NOMO-1 (cell line): ENCODE measurements at regions not wholly inside any gene's neighbourhood (a gene's known extent, or its start where the extent isn't known, plus 50 kb on each side); places are given as distances from the start of the nearest gene placed in this dataset.

ENCODE experiments used
- DNase-seq, 2 experiments: peaks; one replicate each; lab custom pipeline; 2025; ENCODE audit not compliant: unreplicated experiment in 2 of 2; lab: John Stamatoyannopoulos, UW

- no peak for DNase-seq
Observed at GRCh38 chr15:62809968-62810260, 232.6 kb upstream of the TPM1 start.

DNA sequence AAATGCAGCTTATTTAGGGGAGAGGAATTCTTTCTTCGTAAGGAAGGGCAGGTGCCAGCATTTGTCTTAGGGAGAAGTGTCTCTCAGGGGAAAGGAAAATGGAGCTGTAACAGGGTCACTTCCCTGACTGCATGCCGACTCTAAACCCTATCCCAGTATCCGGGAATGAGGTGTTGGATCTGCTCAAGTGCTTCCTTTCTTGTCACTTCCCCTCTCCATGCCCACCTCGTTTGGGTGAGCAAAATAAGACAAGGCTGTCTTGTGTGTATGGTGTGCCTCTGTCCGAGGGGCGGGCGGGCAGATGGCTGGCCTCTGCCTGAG is 230.1 kb upstream of the TPM1 start:
- no peak for DNase-seq

GRCh38 chr15:62816342-62817069 is 226.0 kb upstream of the TPM1 start:
- no peak for DNase-seq

DNA sequence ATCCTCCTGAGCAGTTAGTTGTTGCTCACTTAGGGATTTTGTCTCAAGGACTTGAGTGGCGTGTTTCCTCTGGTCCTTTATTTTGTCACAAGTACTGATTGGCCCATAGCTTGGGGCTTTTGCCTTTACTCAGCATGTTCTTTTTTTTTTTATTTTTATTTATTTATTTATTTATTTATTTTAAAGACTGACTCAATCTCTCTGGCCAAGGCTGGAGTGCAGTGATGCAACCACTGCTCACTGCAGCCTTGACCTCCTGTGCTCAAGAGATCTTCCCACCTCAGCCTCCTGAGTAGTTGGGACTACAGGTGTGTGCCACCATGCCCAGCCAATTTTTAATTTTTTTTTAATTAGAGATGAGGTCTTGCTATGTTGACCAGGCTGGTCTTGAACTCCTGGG is 223.9 kb upstream of the TPM1 start:
- DNase-seq = no peak

DNA sequence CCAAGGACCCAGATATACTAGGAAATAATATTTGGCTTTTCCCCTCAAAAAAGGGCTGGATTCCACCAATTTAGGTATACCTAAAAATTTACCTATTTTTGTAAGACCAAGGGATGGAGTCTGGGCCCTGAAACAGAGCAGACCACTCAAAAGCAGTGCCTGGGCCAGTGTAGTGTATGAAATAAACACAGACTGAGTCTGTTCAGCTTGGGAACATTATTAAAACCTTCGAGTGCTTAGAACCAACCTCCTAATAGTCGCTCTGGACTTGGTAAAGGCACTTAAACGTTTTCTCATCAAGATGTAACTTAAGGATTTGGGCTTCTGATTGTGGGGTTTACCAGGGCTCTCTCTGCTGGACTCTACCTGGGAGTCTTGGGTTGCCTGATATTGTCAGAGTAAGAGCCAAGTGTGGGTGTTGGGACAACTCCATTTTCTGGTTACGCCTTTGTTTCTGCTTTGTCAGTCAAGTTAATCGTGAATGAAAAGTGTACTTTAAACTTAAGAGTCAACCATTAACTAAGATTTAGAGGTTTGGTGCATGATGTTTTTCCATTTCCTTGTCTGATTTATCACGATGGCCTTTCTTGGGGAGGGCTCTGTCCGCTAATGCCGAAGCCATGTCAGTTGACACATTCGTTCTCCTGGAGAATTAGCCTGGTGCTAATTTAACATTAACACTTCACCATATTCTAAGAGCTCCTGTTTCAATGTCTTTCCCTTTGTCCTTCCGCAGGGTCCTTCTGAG is 221.0 kb upstream of the TPM1 start:
- no peak for DNase-seq

DNA sequence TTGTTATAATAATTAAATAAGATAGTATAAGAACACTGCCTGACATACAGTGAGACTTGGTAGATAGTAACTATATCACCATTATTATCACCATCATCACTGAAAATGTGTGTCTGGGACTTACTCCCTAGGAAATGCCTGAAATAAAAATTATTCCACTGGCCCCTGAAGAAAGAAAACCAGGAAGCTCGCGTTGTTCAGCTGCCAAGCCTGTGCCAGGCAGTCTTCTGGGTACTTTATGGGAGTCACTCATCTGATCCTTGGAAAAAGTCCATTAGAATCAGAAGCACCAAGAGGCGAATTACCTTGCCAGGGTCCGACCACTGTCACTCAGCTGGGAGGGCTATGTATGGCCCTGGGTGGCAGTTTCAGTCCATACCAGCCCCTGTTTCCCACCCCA is 220.3 kb upstream of the TPM1 start:
- no peak for DNase-seq

GRCh38 chr15:62823561-62823960 is 219.0 kb upstream of the TPM1 start:
- no peak for DNase-seq

DNA sequence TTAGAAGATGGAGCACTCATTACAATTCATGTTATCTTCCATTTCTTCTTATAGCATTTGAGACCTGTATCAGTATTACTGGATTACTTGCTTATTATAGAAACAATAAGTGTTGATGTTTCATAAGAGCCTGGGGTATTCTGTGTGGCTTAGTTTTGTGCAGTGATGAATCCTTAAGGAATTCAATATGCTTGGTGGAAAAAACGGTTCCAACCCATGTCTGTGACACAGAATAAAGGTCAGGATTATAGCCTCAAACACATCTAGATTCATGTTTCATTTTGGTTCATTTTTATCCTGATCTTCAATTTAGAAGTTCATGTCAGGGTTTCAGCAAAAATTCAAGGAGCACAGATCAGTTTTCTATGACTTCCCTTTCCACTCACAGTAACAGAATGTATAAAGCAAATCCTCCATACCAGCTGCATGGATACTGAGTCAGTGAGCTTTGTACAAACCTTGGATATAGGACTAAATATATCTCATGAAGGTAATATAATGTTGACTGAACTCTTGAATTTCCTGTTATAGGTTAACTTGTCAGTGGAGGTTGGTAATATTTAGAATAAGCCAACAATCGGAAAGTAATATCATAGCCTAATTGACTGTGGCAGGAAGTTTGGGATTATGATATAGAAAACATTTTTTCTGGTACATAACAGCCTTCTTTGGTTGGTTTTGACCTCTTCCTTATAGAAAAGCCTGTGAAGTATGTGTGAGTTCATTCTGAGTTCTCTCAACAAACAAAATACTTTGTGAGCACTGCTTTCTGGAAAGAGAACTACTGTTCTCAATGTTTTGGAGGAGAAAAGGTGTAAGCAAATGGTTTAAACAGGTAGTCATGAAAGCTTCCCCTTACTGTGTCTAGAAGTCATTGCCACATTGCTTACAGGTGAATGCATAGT is 218.2 kb upstream of the TPM1 start:
- no peak for DNase-seq

DNA sequence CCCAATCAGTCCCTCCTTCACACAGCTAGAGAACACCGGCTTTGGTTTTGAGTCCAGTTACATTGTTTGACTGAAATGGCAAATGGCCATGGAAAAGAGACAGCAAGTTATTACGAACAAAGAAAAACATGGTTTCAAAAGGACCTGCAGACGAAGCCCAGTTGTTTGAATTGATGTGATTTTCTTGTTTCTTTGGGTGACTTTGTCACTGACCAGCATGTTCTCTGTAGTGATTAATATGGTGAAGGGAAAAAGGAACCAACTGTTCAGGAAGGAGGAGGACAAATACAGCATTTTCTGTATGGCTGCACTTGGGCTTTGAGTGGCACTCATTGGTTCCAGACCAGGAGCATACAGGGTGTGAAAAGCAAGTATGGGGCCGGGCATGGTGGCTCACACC is 217.4 kb upstream of the TPM1 start:
- DNase-seq = no peak

GRCh38 chr15:62826561-62826960 is 216.0 kb upstream of the TPM1 start:
- no peak for DNase-seq

- no peak for DNase-seq
Observed at GRCh38 chr15:62828364-62828763, 214.2 kb upstream of the TPM1 start.

GRCh38 chr15:62832231-62832630 is 210.3 kb upstream of the TPM1 start:
- no peak for DNase-seq

DNA sequence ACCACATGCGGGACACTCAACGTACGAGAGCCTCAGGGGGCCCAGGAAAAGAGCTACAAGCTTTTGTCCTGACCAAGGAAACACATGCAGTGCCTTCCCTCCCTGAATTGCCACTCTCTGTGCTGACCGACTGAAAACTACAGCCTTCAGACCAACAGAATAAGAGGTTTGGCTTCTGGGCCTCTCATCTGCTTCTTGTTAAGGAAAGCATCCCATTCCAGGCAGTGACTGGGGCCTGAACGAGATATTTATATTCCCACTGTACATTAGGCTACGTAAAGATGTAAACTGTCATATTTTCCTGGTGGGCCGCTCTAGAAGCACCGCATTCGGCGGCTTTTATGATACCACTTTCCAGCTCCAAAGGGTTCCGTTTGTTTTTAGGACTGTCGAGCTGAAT is 208.9 kb upstream of the TPM1 start:
- no peak for DNase-seq

- no peak for DNase-seq
Observed at GRCh38 chr15:62834686-62835329, 207.7 kb upstream of the TPM1 start.

GRCh38 chr15:62835351-62835750 is 207.2 kb upstream of the TPM1 start:
- DNase-seq = no peak

DNA sequence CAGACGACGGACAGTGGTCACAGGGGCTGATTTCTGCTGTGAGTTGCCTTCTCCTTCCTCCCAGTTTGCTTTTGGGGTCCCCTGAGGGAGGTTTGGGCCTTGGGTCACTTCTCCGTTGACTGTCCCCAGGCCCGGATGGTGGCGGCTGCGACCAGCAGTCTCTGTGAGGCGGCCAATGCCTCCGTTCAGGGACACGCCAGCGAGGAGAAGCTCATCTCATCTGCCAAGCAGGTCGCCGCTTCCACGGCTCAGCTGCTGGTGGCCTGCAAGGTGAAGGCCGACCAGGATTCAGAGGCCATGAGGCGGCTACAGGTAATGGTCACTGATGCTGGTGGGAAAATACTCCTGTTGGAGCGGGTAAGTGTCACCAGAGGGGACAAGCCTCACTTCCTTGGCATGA is 206.8 kb upstream of the TPM1 start:
- DNase-seq = no peak

GRCh38 chr15:62840526-62841268 is 201.8 kb upstream of the TPM1 start:
- no peak for DNase-seq

GRCh38 chr15:62841269-62841628 is 201.3 kb upstream of the TPM1 start:
- no peak for DNase-seq

GRCh38 chr15:62841891-62842559 is 200.5 kb upstream of the TPM1 start:
- DNase-seq = no peak

GRCh38 chr15:62843311-62843710 is 199.2 kb upstream of the TPM1 start:
- DNase-seq = no peak
